Progenitor cell of endocrine pancreas (in vitro differentiated cells): ENCODE measurements at regions not wholly inside any gene's neighbourhood (a gene's known extent, or its start where the extent isn't known, plus 50 kb on each side); places are given as distances from the start of the nearest gene placed in this dataset.
"Not testable (repeated sequence)": the region's sequence is repeated elsewhere in the genome, so short reads cannot be mapped to it uniquely, and the experiment has no call there.

Source experiments
- DNase-seq: peaks from one replicate; pipeline ENCODE4 v3.0.0; 2021; ENCODE audit warnings: low spot score; ENCODE audit not compliant: unreplicated experiment
- H3K27ac Mint-ChIP-seq: 2 replicates; pipeline ENCODE4 v1.8.0; 2021; ENCODE audit warnings: mild to moderate bottlenecking, moderate library complexity, mixed read lengths
- H3K27me3 Mint-ChIP-seq: 2 replicates; pipeline ENCODE4 v1.8.0; 2021; ENCODE audit warnings: mixed read lengths
- H3K36me3 Mint-ChIP-seq: 2 replicates; pipeline ENCODE4 v1.8.0; 2022; ENCODE audit warnings: mixed read lengths; ENCODE audit not compliant: insufficient read depth
- H3K4me1 Mint-ChIP-seq: 2 replicates; pipeline ENCODE4 v1.8.0; 2021; ENCODE audit warnings: low read depth, mixed read lengths
- H3K4me3 Mint-ChIP-seq: 2 replicates; pipeline ENCODE4 v1.8.0; 2021; ENCODE audit warnings: low read depth, mild to moderate bottlenecking, moderate library complexity, mixed read lengths
- H3K9me3 Mint-ChIP-seq: 2 replicates; pipeline ENCODE4 v1.8.0; 2021; ENCODE audit warnings: low read depth, mixed read lengths
- TF ChIP-seq, protein P1 (sequence below): fragments of 200-600 bp; sonication (generic); IDR thresholded peaks from one replicate; pipeline ENCODE4 v1.5.0; 2021; ENCODE audit warnings: antibody characterized with exemption, mild to moderate bottlenecking; ENCODE audit not compliant: unreplicated experiment

DNA sequence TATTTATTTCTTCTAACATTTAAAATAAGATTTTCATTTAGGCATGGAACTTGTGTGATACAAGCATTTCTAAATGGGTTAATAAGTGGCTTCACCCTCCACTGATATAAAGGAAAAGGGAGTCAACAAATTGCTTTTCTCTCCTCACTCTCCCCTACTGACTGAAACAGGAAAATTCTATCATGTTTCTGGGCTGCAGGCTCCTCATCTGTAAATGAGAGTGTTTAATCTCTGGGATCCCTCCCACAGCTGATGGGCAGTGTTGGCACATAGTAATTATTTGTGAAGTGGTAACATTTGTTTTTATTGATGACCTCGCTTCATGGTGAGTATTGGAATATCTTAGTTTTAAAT is 69.8 kb upstream of the WARS2 start:
- Mint-ChIP-seq H3K36me3 (peaks cover 2% of the 10 kb centered on the region), H3K27ac (no peak overlapping the region), H3K4me1 (no peaks in the 10 kb centered on the region), H3K27me3 (no peaks in the 10 kb centered on the region), H3K4me3 (no peak overlapping the region), H3K9me3 (no peaks in the 10 kb centered on the region)
- TF ChIP-seq, protein P1, sequence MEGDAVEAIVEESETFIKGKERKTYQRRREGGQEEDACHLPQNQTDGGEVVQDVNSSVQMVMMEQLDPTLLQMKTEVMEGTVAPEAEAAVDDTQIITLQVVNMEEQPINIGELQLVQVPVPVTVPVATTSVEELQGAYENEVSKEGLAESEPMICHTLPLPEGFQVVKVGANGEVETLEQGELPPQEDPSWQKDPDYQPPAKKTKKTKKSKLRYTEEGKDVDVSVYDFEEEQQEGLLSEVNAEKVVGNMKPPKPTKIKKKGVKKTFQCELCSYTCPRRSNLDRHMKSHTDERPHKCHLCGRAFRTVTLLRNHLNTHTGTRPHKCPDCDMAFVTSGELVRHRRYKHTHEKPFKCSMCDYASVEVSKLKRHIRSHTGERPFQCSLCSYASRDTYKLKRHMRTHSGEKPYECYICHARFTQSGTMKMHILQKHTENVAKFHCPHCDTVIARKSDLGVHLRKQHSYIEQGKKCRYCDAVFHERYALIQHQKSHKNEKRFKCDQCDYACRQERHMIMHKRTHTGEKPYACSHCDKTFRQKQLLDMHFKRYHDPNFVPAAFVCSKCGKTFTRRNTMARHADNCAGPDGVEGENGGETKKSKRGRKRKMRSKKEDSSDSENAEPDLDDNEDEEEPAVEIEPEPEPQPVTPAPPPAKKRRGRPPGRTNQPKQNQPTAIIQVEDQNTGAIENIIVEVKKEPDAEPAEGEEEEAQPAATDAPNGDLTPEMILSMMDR = no peak
- DNase-seq = no peak

DNA sequence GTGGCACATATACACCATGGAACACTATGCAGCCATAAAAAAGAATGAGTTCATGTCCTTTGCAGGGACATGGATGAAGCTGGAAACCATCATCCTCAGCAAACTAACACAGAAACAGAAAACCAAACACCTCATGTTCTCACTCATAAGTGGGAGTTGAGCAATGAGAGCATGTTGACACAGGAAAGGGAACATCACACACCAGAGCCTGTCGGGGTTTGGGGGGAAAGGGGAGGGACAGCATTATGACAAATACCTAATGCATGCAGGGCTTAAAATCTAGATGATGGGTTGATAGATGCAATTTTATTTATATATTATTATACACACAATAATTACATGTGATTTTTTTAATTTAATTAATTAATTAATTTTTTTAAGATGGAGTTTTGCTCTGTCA is 72.8 kb upstream of the WARS2 start:
- not testable (repeated sequence) for H3K36me3 Mint-ChIP-seq, H3K4me3 Mint-ChIP-seq, H3K4me1 Mint-ChIP-seq, H3K27me3 Mint-ChIP-seq, DNase-seq, H3K9me3 Mint-ChIP-seq, H3K27ac Mint-ChIP-seq

DNA sequence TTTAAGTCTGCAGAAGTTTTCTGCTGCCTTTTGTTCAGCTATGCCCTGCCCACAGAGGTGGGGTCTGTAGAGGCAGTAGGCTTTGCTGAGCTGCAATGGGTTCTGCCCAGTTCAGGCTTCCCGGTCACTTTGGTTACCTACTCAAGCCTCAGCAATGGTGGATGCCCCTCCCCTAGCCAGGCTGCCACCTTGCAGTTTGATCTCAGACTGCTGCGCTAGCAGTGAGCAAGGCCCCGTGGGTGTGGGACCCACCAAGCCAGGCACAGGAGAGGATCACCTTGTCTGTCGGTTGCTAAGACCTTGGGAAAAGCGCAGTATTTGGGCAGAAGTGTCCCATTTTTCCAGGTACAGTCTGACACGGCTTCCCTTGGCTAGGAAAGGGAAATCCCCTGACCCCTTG is 74.5 kb upstream of the WARS2 start:
- not testable (repeated sequence) for H3K27me3 Mint-ChIP-seq, H3K4me3 Mint-ChIP-seq

GRCh38 chr1:119217309-119217828 is 76.9 kb upstream of the WARS2 start:
- Mint-ChIP-seq H3K27ac (no peak overlapping the region), H3K4me1 (peaks cover 4% of the 10 kb centered on the region), H3K36me3 (no peaks in the 10 kb centered on the region), H3K27me3 (no peaks in the 10 kb centered on the region), H3K9me3 (no peaks in the 10 kb centered on the region), H3K4me3 (no peak overlapping the region)
- DNase-seq = no peak
- TF ChIP-seq, protein P1 = no peak

More for the DNA sequence above, 74.5 kb upstream of the WARS2 start:
- DNase-seq, H3K36me3 Mint-ChIP-seq, H3K9me3 Mint-ChIP-seq, H3K27ac Mint-ChIP-seq, H3K4me1 Mint-ChIP-seq: not testable (repeated sequence)

- H3K36me3 Mint-ChIP-seq = no peaks in the 10 kb centered on the region
- no peak for DNase-seq
- TF ChIP-seq, protein P1 = no peak
- H3K27ac Mint-ChIP-seq = no peak overlapping the region
- H3K27me3 Mint-ChIP-seq = no peaks in the 10 kb centered on the region
- no peak overlapping the region for H3K4me3 Mint-ChIP-seq
- peaks cover 4% of the 10 kb centered on the region for H3K4me1 Mint-ChIP-seq
- no peaks in the 10 kb centered on the region for H3K9me3 Mint-ChIP-seq
These were observed 79.3 kb upstream of the WARS2 start for GRCh38 chr1:119219711-119220110.

- Mint-ChIP-seq H3K27me3 (no peaks in the 10 kb centered on the region), H3K36me3 (no peaks in the 10 kb centered on the region), H3K27ac (no peak overlapping the region), H3K4me3 (no peak overlapping the region), H3K9me3 (no peaks in the 10 kb centered on the region), H3K4me1 (peaks cover 4% of the 10 kb centered on the region)
- TF ChIP-seq, protein P1 = no peak
- DNase-seq = no peak
These were observed 80.5 kb upstream of the WARS2 start for GRCh38 chr1:119220991-119221390.
